ENCODE measurements at regions not wholly inside any gene's neighbourhood (a gene's known extent, or its start where the extent isn't known, plus 50 kb on each side); places are given as distances from the start of the nearest gene placed in this dataset.

DNA sequence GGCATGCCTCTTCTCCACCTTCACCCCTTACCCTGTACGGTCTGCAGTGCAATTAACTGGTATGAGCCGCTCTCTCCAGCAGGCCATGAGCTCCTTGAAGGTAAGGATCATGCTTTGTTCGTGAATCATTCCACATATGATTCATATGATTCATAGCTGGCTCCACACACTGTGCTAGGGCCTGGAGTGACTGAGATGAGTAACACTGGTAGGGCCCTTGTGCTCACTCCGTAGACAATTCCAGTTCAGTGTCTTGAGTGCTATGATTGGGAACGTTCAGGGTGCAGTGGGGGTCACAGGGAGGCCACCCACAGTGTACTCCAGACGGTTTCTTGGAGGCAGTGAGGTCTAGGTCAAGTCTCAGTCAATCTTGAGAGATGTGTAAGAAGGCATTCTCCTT, 239.8 kb downstream of the LMX1A start:
- no TSS peak for BruUV-seq (replicated peaks)
- no peaks in the 10 kb centered on the region for H3K9me2 ChIP-seq (ENCODE audit: insufficient read depth)
- H3K79me2 ChIP-seq (ENCODE audit: insufficient read depth, low read length) = no peaks in the 10 kb centered on the region
- H3K9ac ChIP-seq (ENCODE audit: low read length) = no peak overlapping the region
- no peaks in the 10 kb centered on the region for H3K36me3 ChIP-seq (ENCODE audit: control insufficient read depth in 1 of 2, insufficient read depth in 2 of 2, low read length in 2 of 2)
- intact Hi-C loops (cut with micrococcal nuclease) = loop anchor here (10.0 kb wide), 1 partner anchor 478 kb away; no protein-coding TSS in a partner anchor
- POLR2A ChIA-PET = no interaction called here
- no peak overlapping the region for H2AFZ ChIP-seq (ENCODE audit: low read depth, low read length, poor library complexity, severe bottlenecking)
- CTCF ChIA-PET = interaction anchor here (0.5 to 1.6 kb wide), 5 partner anchors 10 to 474 kb away, joined by 3 to 10 read pairs (median 5); no protein-coding TSS in a partner anchor
- H3K4me1 ChIP-seq (ENCODE audit: control insufficient read depth in 1 of 2, insufficient read depth in 2 of 2, low read length in 2 of 2) = peaks cover 0 to 13% of the 10 kb centered on the region in 2 experiments; a peak in 2 of 4 replicates
- peak overlapping the region; percentile 26 for H3K4me2 ChIP-seq (ENCODE audit: low read length)
- TF ChIP-seq JUND (IDR thresholded peaks at IDR 0.05) = peak; percentile 71
- TF ChIP-seq CBX3 (IDR thresholded peaks at IDR 0.05; ENCODE audit: low read depth) = no peak; the same call in 1 of the 2 replicates
- peak; percentile 73 for TF ChIP-seq FOSL1 (IDR thresholded peaks at IDR 0.05; ENCODE audit: low read depth)
- peak; percentile 29; the same call in 1 of the 2 replicates for TF ChIP-seq MAX (IDR thresholded peaks at IDR 0.05)
- TF ChIP-seq EZH2 (IDR thresholded peaks at IDR 0.05) = no peak
- TF ChIP-seq ZFX (IDR thresholded peaks at IDR 0.05) = no peak
- no peaks in the 10 kb centered on the region for H3K9me3 ChIP-seq (ENCODE audit: control insufficient read depth in 1 of 2, insufficient read depth in 1 of 2, low read depth in 1 of 2, low read length in 2 of 2)
- no peaks in the 10 kb centered on the region for H4K20me1 ChIP-seq (ENCODE audit: insufficient read depth)
- no peak overlapping the region for H3K27ac ChIP-seq (ENCODE audit: low read depth, low read length)
- DNase-seq (ENCODE audit: low read depth, low spot score) (peak; percentile 48), ATAC-seq (peak; percentile 88)
- H3K4me3 ChIP-seq (replicated peaks in 1 of 2; ENCODE audit: low read depth in 1 of 2, low read length in 2 of 2) = no peak overlapping the region
- peaks cover 18% of the 10 kb centered on the region for H3K27me3 ChIP-seq (ENCODE audit: insufficient read depth, low read length)
- RAD21 ChIA-PET (ENCODE audit: low non-redundant PET in 1 of 2, low total read pairs in 2 of 2, uncharacterized antibody in 2 of 2, unreplicated experiment in 2 of 2) = no interaction called here

DNA sequence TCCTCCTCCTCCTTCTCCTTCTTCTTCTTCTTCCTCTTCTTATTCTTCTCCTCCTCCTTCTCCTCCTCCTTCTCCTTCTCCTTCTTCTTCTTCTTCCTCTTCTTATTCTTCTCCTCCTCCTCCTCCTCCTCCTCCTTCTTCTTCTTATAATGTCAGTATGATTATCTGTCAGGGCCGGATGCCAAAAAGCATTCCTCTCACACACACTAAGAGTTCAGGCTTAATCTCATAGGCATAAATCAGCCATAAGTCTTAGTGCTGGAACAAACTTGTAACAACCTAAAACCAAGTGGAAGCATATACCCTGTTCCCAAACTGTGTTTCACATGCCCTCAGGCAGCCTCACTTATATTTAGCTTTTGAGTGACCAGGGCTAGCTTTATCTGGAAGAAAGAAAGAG, 240.3 kb downstream of the LMX1A start:
- no TSS peak for BruUV-seq (replicated peaks)
- no peaks in the 10 kb centered on the region for H3K36me3 ChIP-seq (ENCODE audit: control insufficient read depth in 1 of 2, insufficient read depth in 2 of 2, low read length in 2 of 2)
- no peak for DNase-seq (ENCODE audit: low read depth, low spot score)
- TF ChIP-seq ATF3 (IDR thresholded peaks at IDR 0.05) (no peak), RAD21 (IDR thresholded peaks at IDR 0.05; ENCODE audit: low read depth) (no peak), SRF (IDR thresholded peaks at IDR 0.05; ENCODE audit: low read depth) (no peak), TCF7L2 (IDR thresholded peaks at IDR 0.05; ENCODE audit: borderline replicate concordance, extremely low read depth, insufficient read depth, insufficient read length) (no peak), MAX (IDR thresholded peaks at IDR 0.05) (no peak), ZFX (IDR thresholded peaks at IDR 0.05) (no peak), CEBPB (IDR thresholded peaks at IDR 0.05; ENCODE audit: low read depth) (no peak), YY1 (IDR thresholded peaks at IDR 0.05; ENCODE audit: extremely low read depth, insufficient replicate concordance, low read depth, low read length) (no peak), JUND (IDR thresholded peaks at IDR 0.05) (no peak), POLR2AphosphoS5 (IDR thresholded peaks at IDR 0.05; ENCODE audit: low read depth, low read length) (no peak), EZH2phosphoT487 (IDR thresholded peaks at IDR 0.05; ENCODE audit: borderline replicate concordance) (no peak), POLR2A (IDR thresholded peaks at IDR 0.05; ENCODE audit: borderline replicate concordance, extremely low read depth, insufficient read depth, insufficient read length) (no peak), CTCF (IDR thresholded peaks at IDR 0.05 in 2 of 3, conservative IDR thresholded peaks at IDR 0.05 in 1 of 3; ENCODE audit: borderline replicate concordance in 1 of 3, insufficient read depth in 1 of 3, low read depth in 2 of 3, low read length in 2 of 3) (no peak), EZH2 (IDR thresholded peaks at IDR 0.05) (no peak), ELF1 (IDR thresholded peaks at IDR 0.05; ENCODE audit: borderline replicate concordance, low read depth) (no peak), CBX3 (IDR thresholded peaks at IDR 0.05; ENCODE audit: low read depth) (no peak)
- RAD21 ChIA-PET (ENCODE audit: low non-redundant PET in 1 of 2, low total read pairs in 2 of 2, uncharacterized antibody in 2 of 2, unreplicated experiment in 2 of 2) = no interaction called here
- no peaks in the 10 kb centered on the region for H3K9me3 ChIP-seq (ENCODE audit: control insufficient read depth in 1 of 2, insufficient read depth in 1 of 2, low read depth in 1 of 2, low read length in 2 of 2)
- CTCF ChIA-PET = interaction anchor here (0.5 to 1.6 kb wide), 5 partner anchors 11 to 475 kb away, joined by 3 to 10 read pairs (median 5); no protein-coding TSS in a partner anchor
- POLR2A ChIA-PET = no interaction called here
- no peak overlapping the region for H3K27ac ChIP-seq (ENCODE audit: low read depth, low read length)
- H3K9me2 ChIP-seq (ENCODE audit: insufficient read depth) = no peaks in the 10 kb centered on the region
- peak overlapping the region; percentile 26; the same call in 1 of the 2 replicates for H3K4me2 ChIP-seq (ENCODE audit: low read length)
- intact Hi-C loops (cut with micrococcal nuclease) = loop anchor here (10.0 kb wide), 1 partner anchor 479 kb away; no protein-coding TSS in a partner anchor
- H3K27me3 ChIP-seq (ENCODE audit: insufficient read depth, low read length) = peaks cover 22% of the 10 kb centered on the region
- no peaks in the 10 kb centered on the region for H3K79me2 ChIP-seq (ENCODE audit: insufficient read depth, low read length)
- H3K4me1 ChIP-seq (ENCODE audit: control insufficient read depth in 1 of 2, insufficient read depth in 2 of 2, low read length in 2 of 2) = peaks cover 0 to 13% of the 10 kb centered on the region in 2 experiments; a peak in 2 of 4 replicates
- H3K9ac ChIP-seq (ENCODE audit: low read length) = no peak overlapping the region
- ATAC-seq = no peak
- H4K20me1 ChIP-seq (ENCODE audit: insufficient read depth) = no peaks in the 10 kb centered on the region
- H2AFZ ChIP-seq (ENCODE audit: low read depth, low read length, poor library complexity, severe bottlenecking) = no peak overlapping the region
- H3K4me3 ChIP-seq (replicated peaks in 1 of 2; ENCODE audit: low read depth in 1 of 2, low read length in 2 of 2) = no peak overlapping the region

Measured in HCT116 (cell line).